H1 (cell line): ENCODE measurements at regions not wholly inside any gene's neighbourhood (a gene's known extent, or its start where the extent isn't known, plus 50 kb on each side); places are given as distances from the start of the nearest gene placed in this dataset.

ENCODE experiments used
- JUND ChIP-seq: IDR thresholded peaks from 2 replicates; pipeline ENCODE4 v1.6.1; 2011; ENCODE audit warnings: mild to moderate bottlenecking, improper control_type of control experiment, low read length
- RNF2 ChIP-seq: fragments of 200-900, 300-1000 bp; sonication (generic); IDR thresholded peaks from 2 replicates; pipeline ENCODE4 v1.7.1; 2016; ENCODE audit warnings: borderline replicate concordance, low read depth, mild to moderate bottlenecking, antibody characterized with exemption, low read length; ENCODE audit not compliant: poor library complexity, severe bottlenecking; ENCODE audit errors: missing control alignments
- TF ChIP-seq, protein P1 (sequence below): IDR thresholded peaks from 2 replicates; pipeline ENCODE4 v1.6.1; 2012; ENCODE audit warnings: inconsistent platforms

DNA sequence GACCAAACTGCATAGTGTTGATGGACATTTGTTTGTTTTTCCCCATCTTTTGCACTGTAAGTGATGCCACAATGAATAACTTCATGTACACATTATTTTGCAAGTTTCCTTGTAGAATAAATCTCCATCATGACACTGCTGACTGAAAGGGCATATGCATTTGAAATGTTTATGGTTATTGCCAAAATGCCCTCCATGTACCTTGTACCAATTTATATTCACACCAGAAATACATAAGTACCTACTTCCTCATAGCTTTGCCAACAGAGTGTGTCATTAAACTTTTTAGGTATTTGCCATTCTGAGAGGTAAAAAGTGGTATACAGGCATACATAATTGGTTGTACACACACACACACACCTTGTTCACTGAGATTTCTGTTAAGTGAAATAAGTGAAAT is 361.0 kb upstream of the PCSK5 start (continued):
- TF ChIP-seq RNF2: no peak
- TF ChIP-seq, protein P1, sequence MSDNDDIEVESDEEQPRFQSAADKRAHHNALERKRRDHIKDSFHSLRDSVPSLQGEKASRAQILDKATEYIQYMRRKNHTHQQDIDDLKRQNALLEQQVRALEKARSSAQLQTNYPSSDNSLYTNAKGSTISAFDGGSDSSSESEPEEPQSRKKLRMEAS: no peak
- no peak for TF ChIP-seq JUND
- TF ChIP-seq, all 59 proteins: peak for 0
